ENCODE measurements at regions not wholly inside any gene's neighbourhood (a gene's known extent, or its start where the extent isn't known, plus 50 kb on each side); places are given as distances from the start of the nearest gene placed in this dataset.

- Histone ChIP-seq H4K20me1 (ENCODE audit: insufficient read depth, low read length) (no peaks in the 10 kb centered on the region), H3K27ac (ENCODE audit: low read depth, low read length, poor library complexity, severe bottlenecking) (no peak overlapping the region), H3K4me2 (ENCODE audit: low read length) (no peak overlapping the region), H2AFZ (ENCODE audit: low read length) (no peak overlapping the region), H3K9me3 (ENCODE audit: low read length) (no peaks in the 10 kb centered on the region), H3K79me2 (ENCODE audit: insufficient read depth, low read depth, low read length) (no peaks in the 10 kb centered on the region), H3K36me3 (ENCODE audit: insufficient read depth, low read length) (no peaks in the 10 kb centered on the region), H3K4me1 (ENCODE audit: insufficient read depth, low read length, poor library complexity, severe bottlenecking) (no peaks in the 10 kb centered on the region), H3K4me3 (ENCODE audit: low read depth, low read length, poor library complexity, severe bottlenecking) (no peak overlapping the region), H3K9me2 (ENCODE audit: insufficient read depth, low read length) (no peaks in the 10 kb centered on the region)
- no peak for DNase-seq (ENCODE audit: low spot score)
- no peak for TF ChIP-seq EZH2phosphoT487 (IDR thresholded peaks at IDR 0.05; ENCODE audit: borderline replicate concordance, low read depth, low read length)
- TF ChIP-seq CTCF (conservative IDR thresholded peaks at IDR 0.05; ENCODE audit: low read length), result no peak
- ChIA-PET CTCF (ENCODE audit: unreplicated experiment) (no interaction called here), POLR2A (no interaction called here)
- no TSS peak for BruUV-seq (replicated peaks)
- intact Hi-C loops (cut with micrococcal nuclease; ENCODE audit: unreplicated experiment), result no loop called here
These were observed 367.9 kb upstream of the SGCD start for GRCh38 chr5:155959082-155959481.

GRCh38 chr5:155960177-155960576 lies 366.8 kb upstream of the SGCD start:
- Histone ChIP-seq H3K9me2 (ENCODE audit: insufficient read depth, low read length) (no peaks in the 10 kb centered on the region), H3K79me2 (ENCODE audit: insufficient read depth, low read depth, low read length) (no peaks in the 10 kb centered on the region), H3K9me3 (ENCODE audit: low read length) (no peaks in the 10 kb centered on the region), H3K36me3 (ENCODE audit: insufficient read depth, low read length) (no peaks in the 10 kb centered on the region), H3K4me1 (ENCODE audit: insufficient read depth, low read length, poor library complexity, severe bottlenecking) (no peaks in the 10 kb centered on the region), H3K27ac (ENCODE audit: low read depth, low read length, poor library complexity, severe bottlenecking) (no peak overlapping the region), H3K4me2 (ENCODE audit: low read length) (no peak overlapping the region), H2AFZ (ENCODE audit: low read length) (no peak overlapping the region), H4K20me1 (ENCODE audit: insufficient read depth, low read length) (no peaks in the 10 kb centered on the region), H3K4me3 (ENCODE audit: low read depth, low read length, poor library complexity, severe bottlenecking) (no peak overlapping the region)
- POLR2A ChIA-PET, result interaction anchor here (0.6 to 0.7 kb wide), 2 partner anchors 11 to 400 kb away, joined by 3 read pairs; no protein-coding TSS in a partner anchor
- BruUV-seq (replicated peaks), result no TSS peak
- TF ChIP-seq CTCF (conservative IDR thresholded peaks at IDR 0.05; ENCODE audit: low read length) (no peak), EZH2phosphoT487 (IDR thresholded peaks at IDR 0.05; ENCODE audit: borderline replicate concordance, low read depth, low read length) (no peak)
- no peak for DNase-seq (ENCODE audit: low spot score)
- CTCF ChIA-PET (ENCODE audit: unreplicated experiment), result no interaction called here
- intact Hi-C loops (cut with micrococcal nuclease; ENCODE audit: unreplicated experiment), result no loop called here

GRCh38 chr5:155969537-155969936 lies 357.4 kb upstream of the SGCD start:
- ChIA-PET POLR2A (interaction anchor here (0.6 kb wide), 1 partner anchor 20 kb away, joined by 3 read pairs; no protein-coding TSS in a partner anchor), CTCF (ENCODE audit: unreplicated experiment) (interaction anchor here (0.8 kb wide), 1 partner anchor 26 kb away, joined by 3 read pairs; no protein-coding TSS in a partner anchor)
- Histone ChIP-seq H3K4me3 (ENCODE audit: low read depth, low read length, poor library complexity, severe bottlenecking) (no peak overlapping the region), H2AFZ (ENCODE audit: low read length) (no peak overlapping the region), H3K36me3 (ENCODE audit: insufficient read depth, low read length) (no peaks in the 10 kb centered on the region), H3K27ac (ENCODE audit: low read depth, low read length, poor library complexity, severe bottlenecking) (no peak overlapping the region), H3K9me3 (ENCODE audit: low read length) (no peaks in the 10 kb centered on the region), H3K9me2 (ENCODE audit: insufficient read depth, low read length) (no peaks in the 10 kb centered on the region), H3K79me2 (ENCODE audit: insufficient read depth, low read depth, low read length) (no peaks in the 10 kb centered on the region), H3K4me1 (ENCODE audit: insufficient read depth, low read length, poor library complexity, severe bottlenecking) (no peaks in the 10 kb centered on the region), H4K20me1 (ENCODE audit: insufficient read depth, low read length) (no peaks in the 10 kb centered on the region), H3K4me2 (ENCODE audit: low read length) (no peak overlapping the region)
- intact Hi-C loops (cut with micrococcal nuclease; ENCODE audit: unreplicated experiment), result no loop called here
- DNase-seq (ENCODE audit: low spot score), result no peak
- no TSS peak for BruUV-seq (replicated peaks)
- TF ChIP-seq EZH2phosphoT487 (IDR thresholded peaks at IDR 0.05; ENCODE audit: borderline replicate concordance, low read depth, low read length) (no peak), CTCF (conservative IDR thresholded peaks at IDR 0.05; ENCODE audit: low read length) (no peak)
